DND-41 (cell line): ENCODE measurements at regions not wholly inside any gene's neighbourhood (a gene's known extent, or its start where the extent isn't known, plus 50 kb on each side); places are given as distances from the start of the nearest gene placed in this dataset.

Experiments
- ATAC-seq: fragments of 200-7000 bp; cut with Tn5 transposase; 3 replicates; pipeline ENCODE4 v1.9.1; 2021; ENCODE audit warnings: low read depth; ENCODE audit not compliant: insufficient read depth
- DNase-seq: peaks from one replicate; pipeline ENCODE4 v3.0.0-alpha.2; 2020
- H2AFZ ChIP-seq: 2 replicates; pipeline ENCODE4 v1.6.0; 2012; ENCODE audit warnings: low read depth, low read length
- H3K27ac ChIP-seq: 2 replicates; pipeline ENCODE4 v1.5.1; 2012; ENCODE audit warnings: low read length, inconsistent platforms
- H3K27me3 ChIP-seq: fragments of 200-600 bp; sonication (generic); 2 replicates; pipeline ENCODE4 v1.6.0; 2012; ENCODE audit warnings: low read length, mild to moderate bottlenecking, inconsistent platforms; ENCODE audit not compliant: insufficient read depth, poor library complexity
- H3K36me3 ChIP-seq: 2 replicates; pipeline ENCODE4 v1.5.1; 2012; ENCODE audit warnings: low read length, inconsistent platforms; ENCODE audit not compliant: insufficient read depth
- H3K4me1 ChIP-seq: 2 replicates; pipeline ENCODE4 v1.5.1; 2012; ENCODE audit warnings: mild to moderate bottlenecking, low read length; ENCODE audit not compliant: insufficient read depth
- H3K4me2 ChIP-seq: 2 replicates; pipeline ENCODE4 v1.6.0; 2012; ENCODE audit warnings: mild to moderate bottlenecking, moderate library complexity, low read length, inconsistent platforms; ENCODE audit not compliant: insufficient read depth
- H3K4me3 ChIP-seq, 2 experiments: fragments of 200-600 bp in 1 of 2; shearing (Covaris generic) in 1 of 2; 2 replicates each; pipeline ENCODE4 v1.5.1; 2012 to 2016; ENCODE audit warnings: inconsistent platforms in 2 of 2, low read length in 2 of 2, mild to moderate bottlenecking in 2 of 2, low read depth in 1 of 2, moderate library complexity in 1 of 2
- H3K79me2 ChIP-seq: 2 replicates; pipeline ENCODE4 v1.6.0; 2012; ENCODE audit warnings: low read length, inconsistent platforms; ENCODE audit not compliant: insufficient read depth
- H3K9ac ChIP-seq: 2 replicates; pipeline ENCODE4 v1.6.0; 2012; ENCODE audit warnings: low read depth, mild to moderate bottlenecking, inconsistent platforms, low read length, moderate library complexity
- H3K9me3 ChIP-seq: 2 replicates; pipeline ENCODE4 v1.5.1; 2012; ENCODE audit warnings: low read length, moderate library complexity, mild to moderate bottlenecking, inconsistent platforms; ENCODE audit not compliant: insufficient read depth, severe bottlenecking
- H4K20me1 ChIP-seq: 2 replicates; pipeline ENCODE4 v1.6.0; 2012; ENCODE audit warnings: low read length; ENCODE audit not compliant: insufficient read depth
- EZH2 ChIP-seq: IDR thresholded peaks from 3 replicates; pipeline ENCODE4 v1.6.1; 2012; ENCODE audit warnings: borderline replicate concordance, low read depth, mild to moderate bottlenecking, moderate library complexity, low read length, inconsistent platforms; ENCODE audit not compliant: severe bottlenecking
- TF ChIP-seq, protein P1 (sequence below): IDR thresholded peaks from 2 replicates; pipeline ENCODE4 v1.5.1; 2012; ENCODE audit warnings: borderline replicate concordance, low read length, moderate library complexity, mild to moderate bottlenecking; ENCODE audit not compliant: poor library complexity, severe bottlenecking; ENCODE audit errors: extremely low read depth

DNA sequence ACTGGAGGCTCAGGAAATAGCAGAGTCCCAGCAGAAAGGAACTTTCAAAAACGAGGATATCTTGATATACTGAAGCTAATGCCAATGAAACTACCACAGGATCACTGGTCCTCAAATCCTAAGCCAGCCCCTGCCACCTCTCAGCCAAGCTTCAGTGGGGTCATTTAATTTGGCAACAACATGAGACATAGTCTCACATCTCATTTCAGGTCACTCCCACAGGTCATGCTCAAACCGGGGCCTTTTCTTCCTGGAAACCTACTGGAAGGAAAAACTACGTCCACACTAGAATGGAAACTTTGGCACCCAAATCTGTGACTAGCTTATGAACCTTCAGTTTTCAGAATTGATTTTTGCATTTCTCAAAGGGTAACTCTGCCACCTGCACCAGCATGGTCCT lies 61.9 kb upstream of the CYP2D6 start:
- no peak overlapping the region for H3K9ac ChIP-seq
- no peak overlapping the region for H3K4me3 ChIP-seq
- no peaks in the 10 kb centered on the region for H3K4me1 ChIP-seq
- H3K36me3 ChIP-seq = peaks cover 17% of the 10 kb centered on the region
- no peak overlapping the region for H3K4me2 ChIP-seq
- no peaks in the 10 kb centered on the region for H3K9me3 ChIP-seq
- peaks cover 97% of the 10 kb centered on the region for H3K79me2 ChIP-seq
- TF ChIP-seq, protein P1, sequence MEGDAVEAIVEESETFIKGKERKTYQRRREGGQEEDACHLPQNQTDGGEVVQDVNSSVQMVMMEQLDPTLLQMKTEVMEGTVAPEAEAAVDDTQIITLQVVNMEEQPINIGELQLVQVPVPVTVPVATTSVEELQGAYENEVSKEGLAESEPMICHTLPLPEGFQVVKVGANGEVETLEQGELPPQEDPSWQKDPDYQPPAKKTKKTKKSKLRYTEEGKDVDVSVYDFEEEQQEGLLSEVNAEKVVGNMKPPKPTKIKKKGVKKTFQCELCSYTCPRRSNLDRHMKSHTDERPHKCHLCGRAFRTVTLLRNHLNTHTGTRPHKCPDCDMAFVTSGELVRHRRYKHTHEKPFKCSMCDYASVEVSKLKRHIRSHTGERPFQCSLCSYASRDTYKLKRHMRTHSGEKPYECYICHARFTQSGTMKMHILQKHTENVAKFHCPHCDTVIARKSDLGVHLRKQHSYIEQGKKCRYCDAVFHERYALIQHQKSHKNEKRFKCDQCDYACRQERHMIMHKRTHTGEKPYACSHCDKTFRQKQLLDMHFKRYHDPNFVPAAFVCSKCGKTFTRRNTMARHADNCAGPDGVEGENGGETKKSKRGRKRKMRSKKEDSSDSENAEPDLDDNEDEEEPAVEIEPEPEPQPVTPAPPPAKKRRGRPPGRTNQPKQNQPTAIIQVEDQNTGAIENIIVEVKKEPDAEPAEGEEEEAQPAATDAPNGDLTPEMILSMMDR = no peak
- no peak for TF ChIP-seq EZH2
- H2AFZ ChIP-seq = no peak overlapping the region
- H4K20me1 ChIP-seq = peaks cover 81% of the 10 kb centered on the region
- no peak for ATAC-seq
- DNase-seq = no peak
- H3K27ac ChIP-seq = no peak overlapping the region
- no peaks in the 10 kb centered on the region for H3K27me3 ChIP-seq

- Histone ChIP-seq H4K20me1 (peaks cover 82% of the 10 kb centered on the region), H3K9me3 (no peaks in the 10 kb centered on the region), H3K4me3 (no peak overlapping the region), H3K9ac (no peak overlapping the region), H2AFZ (no peak overlapping the region), H3K36me3 (peaks cover 12% of the 10 kb centered on the region; the same call in 1 of the 2 replicates), H3K4me1 (no peaks in the 10 kb centered on the region), H3K27ac (no peak overlapping the region), H3K27me3 (no peaks in the 10 kb centered on the region), H3K4me2 (no peak overlapping the region), H3K79me2 (peaks cover 99% of the 10 kb centered on the region)
- TF ChIP-seq, protein P1 = no peak
- no peak for TF ChIP-seq EZH2
- ATAC-seq (no peak), DNase-seq (no peak)
These were observed 59.7 kb upstream of the CYP2D6 start for GRCh38 chr22:42190274-42190673.

DNA sequence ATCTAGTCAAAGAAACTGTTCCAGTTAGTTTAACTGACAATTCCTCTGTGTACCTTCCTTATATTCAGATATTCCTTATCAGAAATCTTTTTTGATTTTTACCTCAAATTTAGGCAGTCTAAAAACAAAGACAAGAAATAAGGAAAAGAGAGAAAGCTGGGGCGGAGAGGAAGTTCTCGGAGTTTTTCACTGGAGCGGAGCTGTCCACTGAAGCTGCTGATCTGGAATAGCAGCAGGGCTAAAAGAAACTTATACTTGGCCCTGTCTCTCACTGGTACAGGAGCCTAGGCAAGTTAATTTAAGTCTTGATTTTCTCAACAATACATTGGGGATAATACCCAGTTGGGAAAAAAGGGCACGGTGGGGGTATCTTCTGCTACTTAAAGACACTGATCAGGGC lies 59.2 kb upstream of the CYP2D6 start:
- Histone ChIP-seq H3K27ac (no peak overlapping the region), H3K9ac (no peak overlapping the region), H3K9me3 (no peaks in the 10 kb centered on the region), H3K4me1 (no peaks in the 10 kb centered on the region), H3K4me2 (no peak overlapping the region), H3K79me2 (peaks cover 99% of the 10 kb centered on the region), H3K27me3 (no peaks in the 10 kb centered on the region), H4K20me1 (peaks cover 82% of the 10 kb centered on the region), H2AFZ (no peak overlapping the region), H3K36me3 (peaks cover 8% of the 10 kb centered on the region; the same call in 1 of the 2 replicates), H3K4me3 (no peak overlapping the region)
- DNase-seq (no peak), ATAC-seq (no peak)
- TF ChIP-seq, protein P1 = no peak
- TF ChIP-seq EZH2 = no peak

GRCh38 chr22:42188808-42189447 lies 58.3 kb upstream of the CYP2D6 start:
- Histone ChIP-seq H3K4me1 (no peaks in the 10 kb centered on the region), H3K36me3 (peaks cover 7% of the 10 kb centered on the region; the same call in 1 of the 2 replicates), H3K79me2 (peaks cover 98% of the 10 kb centered on the region), H3K9me3 (no peaks in the 10 kb centered on the region), H3K9ac (no peak overlapping the region), H3K27ac (no peak overlapping the region), H2AFZ (no peak overlapping the region), H3K27me3 (no peaks in the 10 kb centered on the region), H4K20me1 (peaks cover 78% of the 10 kb centered on the region), H3K4me3 (no peak overlapping the region), H3K4me2 (no peak overlapping the region)
- DNase-seq (no peak), ATAC-seq (no peak)
- no peak for TF ChIP-seq EZH2
- TF ChIP-seq, protein P1 = no peak
